Choroid plexus epithelial cell (primary cell): ENCODE measurements at regions not wholly inside any gene's neighbourhood (a gene's known extent, or its start where the extent isn't known, plus 50 kb on each side); places are given as distances from the start of the nearest gene placed in this dataset.
"Not testable (repeated sequence)": the region's sequence is repeated elsewhere in the genome, so short reads cannot be mapped to it uniquely, and the experiment has no call there.

Experiments used
- DNase-seq: peaks from one replicate; pipeline ENCODE4 v3.0.0-alpha.2; 2010; ENCODE audit warnings: low read depth
- H3K4me3 ChIP-seq: 2 replicates; pipeline ENCODE4 v1.5.1; 2011; ENCODE audit warnings: low read depth, mild to moderate bottlenecking, control low read depth, low read length, moderate library complexity
- CTCF ChIP-seq: conservative IDR thresholded peaks from 2 replicates; pipeline ENCODE4 v1.5.1; 2011; ENCODE audit warnings: low read depth, mild to moderate bottlenecking, control low read depth, inconsistent platforms, low read length, moderate library complexity

DNA sequence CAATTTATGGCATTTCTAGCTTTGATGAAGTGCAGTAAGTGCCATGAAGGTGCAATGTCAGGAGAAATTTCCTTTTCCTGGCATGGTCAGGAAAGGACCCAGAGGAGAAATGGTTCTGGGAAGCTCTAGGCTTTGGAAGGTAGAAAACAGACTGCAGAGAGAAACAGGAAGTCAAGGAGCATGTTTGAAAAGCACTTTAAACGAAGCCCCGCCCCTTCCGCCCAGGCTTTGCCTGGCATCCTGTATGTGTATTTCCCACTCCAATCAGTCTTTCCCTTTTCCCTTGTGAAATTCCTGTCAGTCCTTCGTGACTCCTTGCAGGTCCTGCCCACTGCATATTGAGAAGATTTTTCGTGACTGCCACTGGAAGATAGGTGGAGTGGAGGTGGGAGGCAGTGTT, 320.9 kb upstream of the SASH1 start:
- TF ChIP-seq CTCF = no peak
- DNase-seq = no peak
- no peak overlapping the region for H3K4me3 ChIP-seq

GRCh38 chr6:148022279-148022678, 320.4 kb upstream of the SASH1 start:
- H3K4me3 ChIP-seq, DNase-seq: not testable (repeated sequence)

- no peak for TF ChIP-seq CTCF
- no peak overlapping the region for H3K4me3 ChIP-seq
- no peak for DNase-seq
Measured at GRCh38 chr6:148027201-148027600, 315.4 kb upstream of the SASH1 start.

- no peak overlapping the region for H3K4me3 ChIP-seq
- no peak for TF ChIP-seq CTCF
- no peak for DNase-seq
Measured at GRCh38 chr6:148035806-148036390, 306.7 kb upstream of the SASH1 start.

DNA sequence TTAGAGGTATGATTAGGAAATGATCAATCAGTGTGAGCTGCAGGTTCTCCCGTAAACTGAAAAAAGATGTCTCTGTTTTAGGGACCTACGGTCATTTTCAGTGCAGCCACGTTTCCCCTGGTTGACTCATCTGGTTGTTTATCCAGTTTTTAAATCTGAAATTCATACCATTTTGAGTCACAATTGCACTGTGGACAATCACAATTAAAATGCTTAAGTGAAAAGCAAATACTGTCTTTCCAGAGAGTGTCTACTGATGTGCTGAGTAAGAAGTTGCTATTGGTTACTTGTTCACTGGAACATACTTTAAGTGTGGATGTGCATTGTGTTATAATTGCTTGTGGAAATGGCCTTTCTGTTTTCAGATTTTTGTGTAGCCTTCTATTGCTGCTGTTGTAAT, 305.1 kb upstream of the SASH1 start:
- DNase-seq = no peak
- no peak for TF ChIP-seq CTCF
- no peak overlapping the region for H3K4me3 ChIP-seq

GRCh38 chr6:148041546-148041945, 301.1 kb upstream of the SASH1 start:
- no peak for DNase-seq
- no peak for TF ChIP-seq CTCF
- H3K4me3 ChIP-seq = no peak overlapping the region

DNA sequence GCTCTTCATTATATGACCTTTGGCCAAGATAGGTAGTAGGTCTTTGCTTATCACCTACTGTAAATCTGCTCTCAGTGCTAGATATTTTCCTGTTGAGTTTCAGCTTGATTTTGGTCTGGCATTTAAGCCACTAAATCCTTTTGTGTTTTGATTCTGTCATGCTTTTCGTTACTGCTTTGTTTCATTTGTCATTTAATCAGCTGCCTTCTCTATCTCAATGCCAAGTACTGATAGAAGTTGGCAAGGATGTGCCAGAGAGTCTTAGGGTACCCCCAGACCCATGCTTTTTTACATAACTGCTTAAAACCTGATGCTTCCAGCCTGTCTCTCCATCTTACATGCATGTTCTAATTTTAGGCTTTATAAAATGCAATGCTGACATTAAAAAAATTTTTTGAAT, 300.1 kb upstream of the SASH1 start:
- no peak for DNase-seq
- no peak overlapping the region for H3K4me3 ChIP-seq
- no peak for TF ChIP-seq CTCF
